Skeletal muscle cell (primary cell): ENCODE measurements at regions not wholly inside any gene's neighbourhood (a gene's known extent, or its start where the extent isn't known, plus 50 kb on each side); places are given as distances from the start of the nearest gene placed in this dataset.

Source experiments
- DNase-seq: peaks from one replicate; pipeline ENCODE4 v3.0.0-alpha.2; 2010; ENCODE audit warnings: low read depth
- H3K4me3 ChIP-seq: 2 replicates; pipeline ENCODE4 v1.5.1; 2011; ENCODE audit warnings: low read depth, mild to moderate bottlenecking, control low read depth, low read length, moderate library complexity

DNA sequence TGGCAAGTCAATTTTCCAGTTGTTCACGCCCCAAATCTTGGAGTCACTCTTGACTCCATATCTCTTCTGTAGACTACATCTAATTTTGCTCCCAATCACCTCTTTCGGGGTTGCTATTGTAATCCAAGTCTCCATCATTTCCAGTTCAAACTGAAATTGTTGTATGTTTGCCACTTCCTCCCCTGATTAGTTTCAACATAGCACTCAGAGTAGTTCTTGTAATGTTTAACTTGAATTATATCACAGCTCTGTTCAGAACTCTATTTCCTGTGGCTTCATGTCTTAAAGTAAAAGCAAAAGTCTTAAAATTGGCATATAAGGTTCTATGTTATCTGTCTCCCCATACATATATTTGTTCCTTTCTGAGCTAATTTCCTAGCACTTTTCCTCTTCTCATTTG lies 348.5 kb upstream of the RIOK2 start:
- DNase-seq, result no peak
- no peak overlapping the region for H3K4me3 ChIP-seq

DNA sequence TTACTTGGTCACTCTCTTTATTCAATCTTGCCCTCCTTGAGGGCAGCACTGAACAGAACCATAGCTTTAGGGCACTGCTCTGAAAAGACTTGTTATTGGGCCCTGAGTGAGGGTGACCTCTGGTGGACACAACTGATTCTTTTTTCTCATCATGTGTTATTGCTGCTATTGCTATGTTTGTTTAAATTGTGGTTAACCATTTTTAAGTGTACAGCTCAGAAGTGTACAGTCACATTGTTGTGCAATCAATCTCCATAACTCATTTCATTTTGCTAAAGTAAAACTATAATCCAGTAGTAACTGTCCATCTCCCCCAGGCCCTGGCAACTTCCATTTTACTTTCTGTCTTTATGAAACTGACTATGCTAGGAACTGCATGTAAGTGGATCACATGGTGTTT lies 351.1 kb upstream of the RIOK2 start:
- peak; percentile 75 for DNase-seq

DNA sequence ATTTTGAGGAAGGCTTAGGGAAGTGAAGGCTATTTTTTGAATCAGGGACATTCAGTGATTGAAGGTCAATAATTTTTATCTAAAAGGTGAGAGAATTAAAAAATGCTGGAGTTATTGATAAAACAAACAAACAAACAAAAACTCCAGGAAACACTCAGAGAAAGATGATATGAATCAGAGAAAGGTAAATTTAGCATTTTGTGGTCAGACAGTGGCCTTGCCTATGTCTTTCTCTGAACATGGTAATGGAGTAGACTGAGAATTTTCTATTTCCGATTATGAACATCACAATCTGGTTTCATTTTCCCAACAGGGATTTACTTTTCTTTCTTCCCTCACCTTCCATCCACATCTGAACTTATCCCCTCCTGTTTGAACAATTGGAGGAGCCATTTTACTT lies 353.6 kb upstream of the RIOK2 start:
- no peak overlapping the region for H3K4me3 ChIP-seq
- DNase-seq, result no peak

More for the DNA sequence above, 351.1 kb upstream of the RIOK2 start:
- no peak overlapping the region for H3K4me3 ChIP-seq

DNA sequence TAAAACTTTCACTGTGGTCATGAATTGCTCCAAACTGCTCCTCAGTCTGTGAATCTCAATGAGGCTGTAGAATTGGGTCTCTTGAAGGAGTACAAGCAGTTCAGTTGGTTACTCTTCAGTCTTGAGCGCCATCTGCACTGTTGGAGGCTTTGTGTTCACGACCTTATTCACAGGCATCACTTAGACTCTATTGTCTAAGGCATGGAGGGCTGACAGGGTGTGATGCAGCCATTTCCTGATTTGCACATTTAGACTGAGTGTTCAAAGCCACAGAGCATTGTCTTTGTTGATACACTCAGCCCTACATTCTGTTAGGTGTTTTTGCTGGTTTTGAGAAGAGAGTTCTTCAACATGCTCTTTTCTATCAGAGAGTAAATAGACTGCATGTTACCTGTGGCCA lies 355.9 kb upstream of the RIOK2 start:
- H3K4me3 ChIP-seq, result no peak overlapping the region
- DNase-seq, result no peak

DNA sequence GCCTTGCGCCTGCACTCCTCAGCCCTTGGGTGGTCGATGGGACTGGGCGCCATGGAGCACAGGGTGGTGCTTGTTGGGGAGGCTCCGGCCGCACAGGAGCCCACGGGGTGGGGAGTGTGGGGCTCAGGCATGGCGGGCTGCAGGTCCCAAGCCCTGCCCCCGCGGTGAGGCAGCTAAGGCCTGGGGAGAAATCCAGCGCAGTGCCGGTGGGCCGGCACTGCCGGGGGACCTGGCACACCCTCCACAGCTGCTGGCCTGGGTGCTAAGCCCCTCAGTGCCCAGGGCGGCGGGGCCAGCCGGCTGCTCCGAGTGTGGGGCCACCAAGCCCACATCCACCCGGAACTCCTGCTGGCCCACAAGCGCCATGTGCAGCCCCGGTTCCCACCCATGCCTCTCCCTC lies 358.8 kb upstream of the RIOK2 start:
- no peak overlapping the region for H3K4me3 ChIP-seq
- DNase-seq, result no peak

DNA sequence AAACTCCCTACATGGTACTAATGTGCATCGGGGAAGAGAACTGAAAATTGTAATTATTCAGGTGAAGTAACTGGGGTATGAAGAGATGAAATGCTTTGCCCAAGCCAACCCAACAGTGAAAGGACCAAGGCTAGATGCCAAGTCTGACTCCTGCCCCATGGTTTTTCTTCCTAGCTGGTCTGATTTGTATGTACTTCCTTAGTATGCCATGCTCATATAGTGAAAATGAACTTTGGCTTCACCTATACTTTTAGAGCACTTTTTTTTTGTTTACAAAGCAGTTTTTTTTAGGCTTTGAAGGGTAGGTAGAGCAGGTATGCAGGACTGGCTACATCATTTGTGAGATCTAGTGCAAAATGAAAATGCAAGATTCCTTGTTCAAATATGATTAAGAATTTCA lies 359.4 kb upstream of the RIOK2 start:
- DNase-seq, result no peak
- no peak overlapping the region for H3K4me3 ChIP-seq

DNA sequence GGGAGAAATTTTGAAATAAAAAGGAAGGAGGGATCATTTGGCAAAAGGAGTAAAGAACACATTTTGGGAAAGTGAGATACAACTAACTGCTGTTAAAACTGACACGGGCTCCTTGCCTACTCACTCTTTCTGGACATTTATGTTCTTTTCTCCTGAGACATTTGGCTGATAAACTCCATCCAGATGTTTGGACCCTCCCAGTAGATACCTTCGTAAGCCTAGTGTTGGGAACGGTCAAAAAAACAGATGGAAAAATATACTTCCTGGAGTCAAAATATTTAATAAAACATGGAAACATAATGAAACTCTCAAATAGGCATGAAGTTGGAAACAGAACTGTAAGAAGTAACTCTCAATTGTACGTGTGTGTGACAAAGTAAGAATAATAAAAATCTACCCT lies 360.1 kb upstream of the RIOK2 start:
- H3K4me3 ChIP-seq, result no peak overlapping the region
- DNase-seq, result no peak

DNA sequence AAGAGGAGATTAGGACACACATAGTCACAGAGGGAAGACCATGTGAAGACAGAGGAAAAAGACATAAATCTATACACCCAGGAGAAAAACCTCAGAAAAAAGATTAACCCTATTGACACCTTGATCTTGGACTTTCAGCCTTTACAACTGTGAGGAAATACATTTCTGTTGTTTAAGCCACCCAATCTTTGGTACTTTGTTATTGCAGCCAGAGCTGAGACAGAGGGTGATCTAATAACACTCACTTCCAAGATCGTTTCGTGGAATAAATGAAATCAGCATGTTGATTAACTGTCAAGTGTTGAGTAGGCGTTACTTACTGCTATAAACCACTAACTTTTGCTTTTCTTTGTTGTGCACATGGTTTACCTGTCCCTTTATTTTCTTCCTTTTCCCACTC lies 361.2 kb upstream of the RIOK2 start:
- DNase-seq, result no peak

DNA sequence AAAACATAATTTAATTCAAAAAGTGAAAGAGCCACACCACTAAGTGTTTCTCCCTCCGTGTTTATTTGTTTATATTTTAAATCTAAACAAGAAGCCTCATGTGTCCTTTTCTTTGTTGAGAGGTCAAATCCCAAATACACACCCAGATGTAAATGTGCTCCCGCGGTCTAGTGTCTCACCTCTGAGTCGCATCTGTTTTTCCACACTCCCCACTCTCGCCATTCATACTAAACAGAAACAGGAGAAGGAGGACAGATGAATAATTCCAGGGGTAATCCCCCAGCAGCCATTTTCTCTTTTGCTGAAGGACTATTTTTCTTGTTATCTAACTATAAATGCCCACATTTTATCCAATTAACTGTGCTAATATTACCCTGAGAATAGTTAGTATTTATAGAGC lies 361.6 kb upstream of the RIOK2 start:
- DNase-seq, result no peak
- peak overlapping the region; percentile 8 for H3K4me3 ChIP-seq

More for the DNA sequence above, 361.2 kb upstream of the RIOK2 start:
- peak overlapping the region; percentile 8 for H3K4me3 ChIP-seq

DNA sequence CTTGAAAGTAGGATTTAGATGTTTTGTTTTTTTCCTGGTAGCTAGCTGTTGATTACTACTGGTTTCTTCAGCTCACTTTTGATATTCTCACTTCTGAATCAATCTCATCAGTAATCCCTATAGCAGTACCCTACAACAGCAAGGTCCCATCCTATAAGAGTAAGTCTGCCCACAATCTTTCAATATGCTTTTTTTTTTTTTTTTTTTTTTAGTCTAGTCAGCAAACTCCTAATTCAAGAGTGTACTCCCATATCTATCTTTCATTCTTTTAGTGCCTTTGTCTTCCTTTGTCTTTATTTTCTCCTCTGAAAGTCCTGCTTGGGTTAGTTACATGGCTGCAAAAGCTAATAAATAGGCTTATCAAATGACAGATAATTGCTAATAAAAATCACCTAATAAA lies 362.4 kb upstream of the RIOK2 start:
- DNase-seq, result no peak
- H3K4me3 ChIP-seq, result no peak overlapping the region

DNA sequence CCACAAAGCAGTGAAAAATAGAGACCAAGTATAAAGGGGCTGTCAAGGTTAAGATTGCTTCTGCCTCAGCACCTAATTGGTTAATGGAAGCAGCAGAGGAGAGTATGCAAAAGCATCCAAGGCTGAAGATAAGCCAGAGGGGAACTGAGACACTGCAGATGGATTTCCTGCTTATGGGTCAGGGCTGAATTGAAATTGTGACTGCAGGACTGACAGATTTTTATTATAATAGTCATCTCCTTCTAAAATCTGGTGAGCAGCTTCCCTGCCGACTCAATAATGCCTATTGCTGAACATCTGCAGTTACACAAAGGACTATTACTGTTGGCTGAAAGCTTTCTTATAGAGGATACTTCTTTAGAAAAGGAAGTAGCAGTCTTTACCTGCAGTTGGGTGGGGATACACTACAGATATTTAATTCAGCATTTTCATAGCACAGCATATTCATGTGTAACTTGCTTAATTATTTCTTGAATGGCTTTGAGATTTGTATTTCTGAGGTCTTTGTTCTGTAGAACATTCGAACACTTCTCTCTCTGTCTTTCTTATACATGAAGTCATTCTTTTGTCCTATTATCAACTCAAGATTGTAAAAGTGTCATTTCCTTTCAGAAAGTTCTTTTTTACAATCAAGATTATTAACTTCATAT lies 363.0 kb upstream of the RIOK2 start:
- H3K4me3 ChIP-seq, result no peak overlapping the region

DNA sequence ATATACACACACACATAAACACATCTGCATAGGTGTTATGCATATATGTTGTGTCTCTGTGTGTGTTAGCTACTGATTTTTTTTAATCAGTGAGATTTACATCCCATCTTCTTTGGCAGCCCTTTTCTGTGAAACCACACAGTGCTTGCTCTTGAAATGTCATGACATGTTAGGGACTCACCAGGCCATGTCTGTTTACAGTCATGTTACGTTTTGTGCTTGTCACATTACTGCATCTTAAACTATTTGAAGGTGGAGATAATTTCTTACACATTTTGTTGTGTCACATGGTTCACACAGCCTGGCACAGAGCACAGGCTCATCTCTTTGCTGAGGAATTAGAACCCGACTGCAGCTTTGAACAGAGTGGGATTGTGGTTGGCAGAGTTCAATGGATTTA lies 364.4 kb upstream of the RIOK2 start:
- H3K4me3 ChIP-seq, result no peak overlapping the region
- no peak for DNase-seq

More for the DNA sequence above, 363.0 kb upstream of the RIOK2 start:
- no peak for DNase-seq

DNA sequence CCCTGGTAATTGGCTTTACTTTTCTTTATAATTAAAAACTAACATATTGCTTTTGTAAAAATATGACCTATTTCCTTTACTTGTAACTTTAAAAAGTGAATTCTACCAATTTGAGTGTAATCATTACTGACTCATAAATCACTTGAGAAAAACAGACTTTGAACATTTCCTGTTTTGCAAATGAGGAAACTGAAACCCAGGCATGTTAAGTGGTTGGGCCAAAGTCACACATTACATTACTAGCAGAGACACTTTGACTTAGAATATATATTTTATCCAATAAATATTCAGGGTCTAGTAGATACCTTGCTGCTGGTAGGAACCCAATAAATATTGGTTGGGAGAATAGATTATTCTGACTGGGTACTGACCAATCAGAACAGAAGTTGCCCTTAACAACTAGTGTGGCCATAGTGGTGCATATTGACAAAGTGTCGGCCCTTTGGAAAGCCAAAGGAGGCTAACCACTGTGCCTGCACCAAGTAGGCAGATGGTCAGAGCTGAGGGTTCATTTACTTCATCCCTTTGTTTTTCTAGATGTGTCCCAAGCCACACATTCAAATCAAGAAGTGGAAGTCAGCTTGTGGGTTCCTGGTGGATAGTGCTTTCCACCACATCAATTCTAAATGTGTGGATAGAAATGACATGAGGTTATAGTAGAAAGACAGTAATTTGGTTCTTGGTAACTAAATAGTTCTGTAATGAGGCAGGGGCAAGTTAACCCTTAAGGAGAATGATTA lies 365.1 kb upstream of the RIOK2 start:
- DNase-seq, result no peak

DNA sequence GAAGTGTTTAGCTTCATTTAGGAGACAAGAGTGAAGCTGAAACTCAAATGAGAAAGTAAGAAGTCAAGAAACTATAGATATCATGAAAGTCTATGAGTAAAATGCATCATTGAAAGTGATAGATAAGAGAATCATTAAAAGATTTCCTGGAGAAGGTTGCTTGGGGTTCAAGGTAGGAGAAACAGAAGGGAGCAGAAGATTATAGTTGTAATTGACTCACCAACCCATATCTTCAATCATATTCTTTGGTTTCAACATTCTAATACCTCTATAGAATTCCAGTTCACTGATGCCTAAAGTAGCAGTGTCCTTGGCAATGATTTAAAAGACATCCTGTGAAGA lies 365.7 kb upstream of the RIOK2 start:
- H3K4me3 ChIP-seq, result no peak overlapping the region

More for the DNA sequence above, 365.1 kb upstream of the RIOK2 start:
- H3K4me3 ChIP-seq, result no peak overlapping the region

DNA sequence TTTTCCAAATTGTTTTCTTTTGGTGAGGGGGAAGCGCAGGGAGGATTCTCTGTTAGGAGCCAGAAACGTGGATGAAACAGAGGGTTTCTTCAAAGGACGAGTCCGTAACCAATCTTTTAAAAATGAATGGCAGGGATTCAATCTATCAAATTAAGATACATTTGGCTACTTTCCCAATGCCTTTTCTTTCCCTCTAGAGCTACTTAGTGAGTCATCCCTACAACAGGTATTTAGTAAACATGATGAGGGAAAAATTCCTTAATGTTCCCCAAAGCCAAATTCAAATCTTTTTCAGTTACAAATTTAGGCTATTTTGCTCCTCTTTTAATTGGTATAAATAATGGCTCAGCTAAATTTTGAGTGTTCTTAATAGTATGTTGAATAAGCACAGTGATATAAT lies 366.4 kb upstream of the RIOK2 start:
- no peak overlapping the region for H3K4me3 ChIP-seq
- DNase-seq, result no peak

More for the DNA sequence above, 365.7 kb upstream of the RIOK2 start:
- no peak for DNase-seq

DNA sequence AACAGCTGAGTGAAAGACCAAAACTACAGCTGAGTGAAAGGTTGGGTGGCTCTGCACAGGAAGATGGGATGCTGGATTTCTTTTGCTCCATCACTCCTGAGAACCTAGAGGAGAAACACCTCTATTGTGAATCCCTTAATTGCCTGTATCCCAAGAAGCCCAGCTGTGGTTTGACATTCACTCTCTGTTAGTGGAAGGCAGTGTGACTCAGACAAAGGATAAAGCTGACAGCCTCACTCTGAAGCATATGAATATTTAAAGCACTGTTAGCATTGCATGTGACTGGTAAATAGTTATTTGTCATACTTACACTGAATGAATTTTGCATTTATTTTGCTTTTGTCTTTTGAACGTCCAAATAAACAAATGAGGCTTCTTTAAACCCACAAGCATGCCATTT lies 367.1 kb upstream of the RIOK2 start:
- no peak for DNase-seq
- no peak overlapping the region for H3K4me3 ChIP-seq

DNA sequence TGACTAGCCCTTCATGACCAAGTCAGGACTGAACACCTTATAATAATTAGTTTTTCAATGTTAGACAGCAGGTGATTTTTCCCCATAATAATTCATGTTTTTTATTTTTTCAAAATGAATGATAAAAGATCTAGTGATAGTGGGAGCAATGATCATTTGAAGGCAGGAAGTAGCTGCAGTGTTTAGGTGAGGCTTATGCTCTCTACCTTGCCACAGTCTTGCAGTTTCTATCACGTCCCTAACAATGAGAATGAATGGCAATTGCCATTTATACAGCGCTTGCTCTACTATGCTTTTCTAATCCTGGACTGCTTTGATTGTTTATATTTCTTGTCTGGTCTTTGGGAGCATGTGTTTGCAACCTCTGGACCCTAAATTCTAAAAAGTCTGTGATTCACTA lies 367.8 kb upstream of the RIOK2 start:
- no peak for DNase-seq

DNA sequence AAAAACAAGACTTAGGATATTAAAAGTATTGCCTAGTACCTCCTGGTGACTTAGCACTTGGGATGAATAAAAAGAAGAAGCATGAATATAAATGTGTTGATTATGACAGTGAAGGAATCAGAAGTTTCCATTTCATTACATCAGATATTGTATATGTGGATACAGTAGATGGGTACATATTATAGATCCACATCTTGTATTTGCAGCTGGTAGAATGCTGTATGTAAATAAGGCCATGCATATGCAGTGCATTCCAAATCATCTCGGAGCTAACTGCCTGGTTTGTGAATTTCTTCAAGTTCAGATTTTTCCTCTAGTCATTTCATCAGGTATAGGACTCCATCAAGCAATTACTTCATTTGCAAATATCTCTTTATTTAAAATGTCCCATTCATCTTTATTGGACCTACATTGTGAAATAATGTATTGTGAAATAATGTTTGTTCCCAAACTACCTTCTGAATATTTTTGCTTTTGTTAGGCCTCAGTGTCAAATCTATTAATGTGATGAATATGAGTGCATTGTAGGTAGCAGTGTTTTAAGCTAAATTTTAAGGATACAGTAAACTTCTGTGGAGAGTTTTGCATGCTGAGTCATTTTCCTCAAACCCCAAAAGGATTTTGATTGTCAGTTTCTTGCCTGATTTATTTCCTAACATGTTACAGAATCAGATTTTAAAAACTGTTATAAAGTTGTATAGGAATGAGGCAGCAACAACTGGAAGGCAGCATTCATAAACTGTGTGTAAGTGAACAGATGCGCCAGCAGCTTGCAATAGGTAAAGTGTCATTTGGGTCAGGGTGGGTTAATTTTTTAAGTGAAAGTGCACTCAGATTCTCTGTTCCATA lies 370.8 kb upstream of the RIOK2 start:
- no peak for DNase-seq
- H3K4me3 ChIP-seq, result no peak overlapping the region

More for the DNA sequence above, 367.8 kb upstream of the RIOK2 start:
- no peak overlapping the region for H3K4me3 ChIP-seq

DNA sequence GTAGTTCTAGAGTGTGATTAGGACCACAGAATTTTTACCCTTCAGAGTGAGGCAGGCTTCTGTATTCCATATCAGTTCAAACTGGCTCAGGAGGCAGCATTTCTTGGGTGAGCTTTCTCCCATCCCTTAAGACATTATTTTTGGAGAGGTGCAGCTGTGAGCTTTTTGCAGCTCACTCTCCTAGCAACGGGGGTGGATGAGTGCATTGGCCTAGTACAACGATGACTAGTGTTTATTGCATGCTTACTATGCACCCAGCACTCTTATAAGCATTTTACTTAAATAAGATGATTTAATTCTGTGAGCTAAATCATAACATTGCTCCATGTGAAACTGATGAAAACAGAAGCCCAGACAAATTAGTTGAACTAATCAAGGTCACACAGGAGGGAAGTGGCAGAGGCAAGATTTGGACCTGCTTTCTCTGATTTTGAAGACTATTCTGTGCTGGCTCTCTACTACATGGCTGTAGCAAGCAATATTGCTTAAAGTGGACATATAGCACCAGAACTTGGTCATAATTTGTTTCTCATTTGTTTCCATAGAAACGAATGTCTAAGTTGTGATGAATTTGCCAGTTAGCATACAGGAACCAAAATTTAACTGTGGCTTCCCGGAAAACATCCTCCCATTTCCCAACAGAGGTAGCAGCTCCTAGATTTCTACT lies 372.1 kb upstream of the RIOK2 start:
- no peak for DNase-seq
- H3K4me3 ChIP-seq, result no peak overlapping the region

DNA sequence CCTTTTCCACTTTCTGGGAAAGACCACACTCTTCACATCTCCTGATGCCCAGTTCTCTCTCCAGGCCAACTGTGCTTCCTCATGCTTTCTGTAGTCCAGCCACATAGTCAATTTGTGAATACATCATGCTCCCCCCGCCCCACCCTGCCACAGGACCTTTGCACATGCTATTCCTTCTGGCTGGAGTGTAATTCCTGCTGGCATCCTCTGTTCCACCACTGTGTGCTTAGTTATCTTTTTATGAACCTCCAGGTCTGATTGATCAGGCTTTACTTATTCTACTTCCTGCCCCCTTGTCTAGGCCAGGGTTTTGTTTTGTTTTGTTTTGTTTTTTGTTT lies 372.6 kb upstream of the RIOK2 start:
- DNase-seq, result no peak

More for the DNA sequence above, 372.6 kb upstream of the RIOK2 start:
- H3K4me3 ChIP-seq, result no peak overlapping the region
